ENCODE measurements at regions not wholly inside any gene's neighbourhood (a gene's known extent, or its start where the extent isn't known, plus 50 kb on each side); places are given as distances from the start of the nearest gene placed in this dataset.

- Histone ChIP-seq H3K4me3 (no peak overlapping the region), H3K4me1 (no peaks in the 10 kb centered on the region), H3K27ac (replicated peaks in 1 of 4) (no peak overlapping the region), H3K27me3 (no peaks in the 10 kb centered on the region), H3K36me3 (no peaks in the 10 kb centered on the region), H3K9me3 (no peaks in the 10 kb centered on the region)
- intact Hi-C loops (cut with DNase I), result no loop called here
- no peak for DNase-seq (ENCODE audit: extremely low spot score)
- TF ChIP-seq EP300 (IDR thresholded peaks at IDR 0.05) (no peak), POLR2A (IDR thresholded peaks at IDR 0.05; ENCODE audit: low read depth) (no peak), POLR2AphosphoS5 (IDR thresholded peaks at IDR 0.05) (no peak)
- TF ChIP-seq, protein P1, sequence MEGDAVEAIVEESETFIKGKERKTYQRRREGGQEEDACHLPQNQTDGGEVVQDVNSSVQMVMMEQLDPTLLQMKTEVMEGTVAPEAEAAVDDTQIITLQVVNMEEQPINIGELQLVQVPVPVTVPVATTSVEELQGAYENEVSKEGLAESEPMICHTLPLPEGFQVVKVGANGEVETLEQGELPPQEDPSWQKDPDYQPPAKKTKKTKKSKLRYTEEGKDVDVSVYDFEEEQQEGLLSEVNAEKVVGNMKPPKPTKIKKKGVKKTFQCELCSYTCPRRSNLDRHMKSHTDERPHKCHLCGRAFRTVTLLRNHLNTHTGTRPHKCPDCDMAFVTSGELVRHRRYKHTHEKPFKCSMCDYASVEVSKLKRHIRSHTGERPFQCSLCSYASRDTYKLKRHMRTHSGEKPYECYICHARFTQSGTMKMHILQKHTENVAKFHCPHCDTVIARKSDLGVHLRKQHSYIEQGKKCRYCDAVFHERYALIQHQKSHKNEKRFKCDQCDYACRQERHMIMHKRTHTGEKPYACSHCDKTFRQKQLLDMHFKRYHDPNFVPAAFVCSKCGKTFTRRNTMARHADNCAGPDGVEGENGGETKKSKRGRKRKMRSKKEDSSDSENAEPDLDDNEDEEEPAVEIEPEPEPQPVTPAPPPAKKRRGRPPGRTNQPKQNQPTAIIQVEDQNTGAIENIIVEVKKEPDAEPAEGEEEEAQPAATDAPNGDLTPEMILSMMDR (IDR thresholded peaks at IDR 0.05), result no peak
- 88% methylated on average over 2 of the region's 2 CpGs for WGBS
Observed at GRCh38 chr10:81270051-81270450, 604.9 kb upstream of the NRG3 start.

DNA sequence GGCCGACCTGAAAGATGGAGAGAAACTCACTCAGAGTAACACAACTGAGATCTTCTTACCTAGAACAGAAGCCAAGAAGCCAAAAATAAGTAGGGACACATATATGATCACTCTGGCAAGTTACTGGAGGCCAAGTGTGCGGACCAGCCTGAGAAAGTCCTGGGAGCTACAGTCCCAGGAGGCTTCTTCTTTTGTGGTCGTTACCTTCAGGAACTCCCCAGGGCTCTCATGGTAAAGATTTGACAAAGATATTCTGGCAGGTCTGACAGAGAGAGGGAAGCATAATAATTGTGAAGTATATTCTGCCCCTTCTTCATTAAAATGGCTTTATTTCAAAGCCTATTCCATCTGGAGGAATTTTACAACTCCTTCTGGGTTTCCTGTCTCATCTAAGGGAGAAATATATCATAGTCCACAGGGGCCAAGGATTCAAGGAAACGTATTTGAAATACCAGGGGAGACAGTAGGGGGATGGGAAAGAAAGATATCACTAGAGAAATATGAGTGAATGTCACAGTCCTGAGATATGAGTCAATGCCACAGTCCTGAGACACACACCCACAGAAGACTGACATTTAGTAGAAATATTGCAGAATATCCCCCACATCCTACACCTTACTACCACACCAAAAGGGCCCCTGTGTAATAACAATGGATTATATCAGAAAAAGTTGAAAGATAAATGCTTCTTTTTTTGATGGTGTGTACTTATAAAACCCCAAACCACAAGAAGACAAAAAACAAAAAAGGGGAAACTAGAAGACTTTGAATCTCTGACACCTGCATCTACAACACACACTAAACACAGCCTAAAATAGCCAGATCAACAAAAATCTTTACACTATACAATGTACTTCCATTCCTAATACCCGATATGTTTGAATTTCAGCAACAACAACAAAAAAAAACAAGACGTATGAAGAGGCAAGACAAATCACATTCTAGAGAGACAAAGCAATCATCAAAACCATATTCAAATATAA is 594.2 kb upstream of the NRG3 start:
- H3K4me1 ChIP-seq, result no peaks in the 10 kb centered on the region
- no peaks in the 10 kb centered on the region for H3K27me3 ChIP-seq
- intact Hi-C loops (cut with DNase I), result no loop called here
- no peak overlapping the region for H3K27ac ChIP-seq (replicated peaks in 1 of 4)
- no peaks in the 10 kb centered on the region for H3K36me3 ChIP-seq
- no peak for DNase-seq (ENCODE audit: extremely low spot score)
- WGBS, result 69% methylated on average over 5 of the region's 6 CpGs
- TF ChIP-seq EP300 (IDR thresholded peaks at IDR 0.05), result no peak
- TF ChIP-seq POLR2A (IDR thresholded peaks at IDR 0.05; ENCODE audit: low read depth), result no peak
- TF ChIP-seq, protein P1 (IDR thresholded peaks at IDR 0.05), result no peak
- no peaks in the 10 kb centered on the region for H3K9me3 ChIP-seq
- H3K4me3 ChIP-seq, result no peak overlapping the region

DNA sequence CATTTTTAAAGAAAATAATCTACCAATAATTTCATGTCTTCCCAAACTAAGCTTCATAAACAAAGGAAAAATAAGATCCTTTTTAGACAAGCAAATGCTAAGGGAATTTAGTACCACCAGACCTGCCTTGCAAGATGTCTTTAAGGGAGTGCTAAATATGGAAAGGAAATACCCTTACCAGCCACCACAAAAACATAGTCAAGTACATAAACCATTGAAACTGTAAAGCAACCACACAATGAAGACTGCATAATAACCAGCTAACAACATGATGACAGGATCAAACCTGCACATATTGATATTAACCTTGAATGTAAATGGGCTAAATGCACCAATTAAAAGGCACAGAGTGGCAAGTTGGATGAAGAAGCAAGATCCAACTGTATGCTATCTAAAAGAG is 586.5 kb upstream of the NRG3 start:
- H3K4me3 ChIP-seq, result no peak overlapping the region
- TF ChIP-seq EP300 (IDR thresholded peaks at IDR 0.05), result no peak
- TF ChIP-seq POLR2A (IDR thresholded peaks at IDR 0.05; ENCODE audit: low read depth), result no peak
- no peak for TF ChIP-seq POLR2AphosphoS5 (IDR thresholded peaks at IDR 0.05)
- TF ChIP-seq, protein P1 (IDR thresholded peaks at IDR 0.05), result no peak
- no peaks in the 10 kb centered on the region for H3K36me3 ChIP-seq
- intact Hi-C loops (cut with DNase I), result no loop called here
- DNase-seq (ENCODE audit: extremely low spot score), result no peak
- peaks cover 0 to 8% (median 2%) of the 10 kb centered on the region in 4 donors for H3K9me3 ChIP-seq
- no peak overlapping the region for H3K27ac ChIP-seq (replicated peaks in 1 of 4)
- no peaks in the 10 kb centered on the region for H3K4me1 ChIP-seq
- H3K27me3 ChIP-seq, result no peaks in the 10 kb centered on the region

GRCh38 chr10:81297292-81297691 is 577.7 kb upstream of the NRG3 start:
- intact Hi-C loops (cut with DNase I), result no loop called here
- no peaks in the 10 kb centered on the region for H3K27me3 ChIP-seq
- TF ChIP-seq POLR2AphosphoS5 (IDR thresholded peaks at IDR 0.05) (no peak), POLR2A (IDR thresholded peaks at IDR 0.05; ENCODE audit: low read depth) (no peak), EP300 (IDR thresholded peaks at IDR 0.05) (no peak)
- TF ChIP-seq, protein P1 (IDR thresholded peaks at IDR 0.05), result no peak

More at GRCh38 chr10:81297292-81297691, 577.7 kb upstream of the NRG3 start:
- Histone ChIP-seq H3K4me1 (no peaks in the 10 kb centered on the region), H3K36me3 (no peaks in the 10 kb centered on the region), H3K4me3 (no peak overlapping the region), H3K9me3 (peaks cover 0 to 4% (median 0%) of the 10 kb centered on the region in 4 donors), H3K27ac (replicated peaks in 1 of 4) (no peak overlapping the region)
- no peak for DNase-seq (ENCODE audit: extremely low spot score)
- WGBS, result 83% methylated on average over 4 of the region's 4 CpGs

All from esophagus muscularis mucosa (tissue), 4 donors.